Calu3 (cell line): ENCODE measurements at regions not wholly inside any gene's neighbourhood (a gene's known extent, or its start where the extent isn't known, plus 50 kb on each side); places are given as distances from the start of the nearest gene placed in this dataset.

ENCODE experiments used
- BruUV-seq: library from RNA; stranded (reverse); fragments of 400-500 nt; replicated peaks from 2 replicates; lab custom pipeline; 2021; lab: Mats Ljungman, UMichigan
- CTCF ChIA-PET: fragments of 300-600 bp; sonication (Branson Sonifier 250); formaldehyde crosslinking; loops from one replicate; lab custom pipeline; 2022; ENCODE audit warnings: antibody characterized with exemption; lab: Charles Lee
- DNase-seq: peaks from one replicate; pipeline ENCODE4 v3.0.0; 2022
- H3K27ac Mint-ChIP-seq: one replicate; pipeline ENCODE4 v1.8.0; 2022; ENCODE audit warnings: mixed read lengths; ENCODE audit not compliant: unreplicated experiment
- H3K27me3 Mint-ChIP-seq: one replicate; pipeline ENCODE4 v1.8.0; 2022; ENCODE audit warnings: mixed read lengths; ENCODE audit not compliant: unreplicated experiment
- H3K36me3 Mint-ChIP-seq: one replicate; pipeline ENCODE4 v1.8.0; 2022; ENCODE audit warnings: mild to moderate bottlenecking, moderate library complexity, mixed read lengths; ENCODE audit not compliant: insufficient read depth, unreplicated experiment
- H3K4me1 Mint-ChIP-seq: one replicate; pipeline ENCODE4 v1.8.0; 2022; ENCODE audit warnings: mild to moderate bottlenecking, low read depth, mixed read lengths; ENCODE audit not compliant: unreplicated experiment
- H3K4me3 Mint-ChIP-seq: one replicate; pipeline ENCODE4 v1.8.0; 2022; ENCODE audit warnings: mild to moderate bottlenecking, low read depth, moderate library complexity, mixed read lengths; ENCODE audit not compliant: unreplicated experiment
- H3K9me3 Mint-ChIP-seq: one replicate; pipeline ENCODE4 v1.8.0; 2022; ENCODE audit warnings: low read depth, mixed read lengths; ENCODE audit not compliant: unreplicated experiment
- CTCF ChIP-seq: fragments of 200-600 bp; IDR thresholded peaks from one replicate; pipeline ENCODE4 v1.8.0; 2022; ENCODE audit warnings: antibody characterized with exemption; ENCODE audit not compliant: unreplicated experiment
- intact Hi-C: fragments of 100-400 bp; cut with micrococcal nuclease; formaldehyde crosslinking; loops from one replicate; pipeline ENCODE4 v1.10.0; 2022; ENCODE audit not compliant: unreplicated experiment

- H3K36me3 Mint-ChIP-seq: no peaks in the 10 kb centered on the region
- H3K27ac Mint-ChIP-seq: no peak overlapping the region
- no peaks in the 10 kb centered on the region for H3K27me3 Mint-ChIP-seq
- no peaks in the 10 kb centered on the region for H3K4me1 Mint-ChIP-seq
- BruUV-seq: no TSS peak
- no peak for TF ChIP-seq CTCF
- intact Hi-C loops: no loop called here
- DNase-seq: no peak
- no peak overlapping the region for H3K4me3 Mint-ChIP-seq
- CTCF ChIA-PET: no interaction called here
- H3K9me3 Mint-ChIP-seq: peaks cover 10% of the 10 kb centered on the region
These were observed 325.0 kb downstream of the OXSM start for GRCh38 chr3:26114851-26115250.

GRCh38 chr3:26118165-26118564, 328.3 kb downstream of the OXSM start:
- no peak overlapping the region for H3K4me3 Mint-ChIP-seq
- no TSS peak for BruUV-seq
- no peaks in the 10 kb centered on the region for H3K27me3 Mint-ChIP-seq
- H3K36me3 Mint-ChIP-seq: no peaks in the 10 kb centered on the region
- peaks cover 10% of the 10 kb centered on the region for H3K9me3 Mint-ChIP-seq
- DNase-seq: no peak
- CTCF ChIA-PET: no interaction called here
- no peak for TF ChIP-seq CTCF
- intact Hi-C loops: no loop called here
- no peak overlapping the region for H3K27ac Mint-ChIP-seq
- H3K4me1 Mint-ChIP-seq: no peaks in the 10 kb centered on the region

- Mint-ChIP-seq H3K4me3 (no peak overlapping the region), H3K36me3 (no peaks in the 10 kb centered on the region), H3K27me3 (no peaks in the 10 kb centered on the region), H3K27ac (no peak overlapping the region), H3K9me3 (peaks cover 14% of the 10 kb centered on the region), H3K4me1 (no peaks in the 10 kb centered on the region)
- intact Hi-C loops: no loop called here
- BruUV-seq: no TSS peak
- CTCF ChIA-PET: no interaction called here
- TF ChIP-seq CTCF: no peak
- DNase-seq: no peak
These were observed 343.1 kb downstream of the OXSM start for GRCh38 chr3:26132942-26133341.

GRCh38 chr3:26141296-26141695, 351.4 kb downstream of the OXSM start:
- H3K27ac Mint-ChIP-seq: no peak overlapping the region
- H3K4me1 Mint-ChIP-seq: no peaks in the 10 kb centered on the region
- CTCF ChIA-PET: no interaction called here
- H3K4me3 Mint-ChIP-seq: no peak overlapping the region
- no peaks in the 10 kb centered on the region for H3K36me3 Mint-ChIP-seq
- DNase-seq: no peak
- H3K9me3 Mint-ChIP-seq: peaks cover 8% of the 10 kb centered on the region
- intact Hi-C loops: no loop called here
- no peaks in the 10 kb centered on the region for H3K27me3 Mint-ChIP-seq
- BruUV-seq: no TSS peak
- TF ChIP-seq CTCF: no peak
